C4-2B (cell line): ENCODE measurements at regions not wholly inside any gene's neighbourhood (a gene's known extent, or its start where the extent isn't known, plus 50 kb on each side); places are given as distances from the start of the nearest gene placed in this dataset.

ENCODE experiments used
- H3K27ac ChIP-seq: fragments of 450-650 bp; 2 replicates; pipeline ENCODE4 v1.5.1; 2017
- ZFX ChIP-seq: fragments of 450-650 bp; IDR thresholded peaks from 2 replicates; pipeline ENCODE4 v1.6.1; 2017
- TF ChIP-seq, protein P1 (sequence below): fragments of 450-650 bp; conservative IDR thresholded peaks from 2 replicates; pipeline ENCODE4 v1.5.1; 2017; ENCODE audit warnings: mild to moderate bottlenecking

- H3K27ac ChIP-seq: no peak overlapping the region
- TF ChIP-seq, protein P1, sequence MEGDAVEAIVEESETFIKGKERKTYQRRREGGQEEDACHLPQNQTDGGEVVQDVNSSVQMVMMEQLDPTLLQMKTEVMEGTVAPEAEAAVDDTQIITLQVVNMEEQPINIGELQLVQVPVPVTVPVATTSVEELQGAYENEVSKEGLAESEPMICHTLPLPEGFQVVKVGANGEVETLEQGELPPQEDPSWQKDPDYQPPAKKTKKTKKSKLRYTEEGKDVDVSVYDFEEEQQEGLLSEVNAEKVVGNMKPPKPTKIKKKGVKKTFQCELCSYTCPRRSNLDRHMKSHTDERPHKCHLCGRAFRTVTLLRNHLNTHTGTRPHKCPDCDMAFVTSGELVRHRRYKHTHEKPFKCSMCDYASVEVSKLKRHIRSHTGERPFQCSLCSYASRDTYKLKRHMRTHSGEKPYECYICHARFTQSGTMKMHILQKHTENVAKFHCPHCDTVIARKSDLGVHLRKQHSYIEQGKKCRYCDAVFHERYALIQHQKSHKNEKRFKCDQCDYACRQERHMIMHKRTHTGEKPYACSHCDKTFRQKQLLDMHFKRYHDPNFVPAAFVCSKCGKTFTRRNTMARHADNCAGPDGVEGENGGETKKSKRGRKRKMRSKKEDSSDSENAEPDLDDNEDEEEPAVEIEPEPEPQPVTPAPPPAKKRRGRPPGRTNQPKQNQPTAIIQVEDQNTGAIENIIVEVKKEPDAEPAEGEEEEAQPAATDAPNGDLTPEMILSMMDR: no peak
- TF ChIP-seq ZFX: no peak
Measured at GRCh38 chr3:61411009-61411662, 150.2 kb upstream of the PTPRG start.

DNA sequence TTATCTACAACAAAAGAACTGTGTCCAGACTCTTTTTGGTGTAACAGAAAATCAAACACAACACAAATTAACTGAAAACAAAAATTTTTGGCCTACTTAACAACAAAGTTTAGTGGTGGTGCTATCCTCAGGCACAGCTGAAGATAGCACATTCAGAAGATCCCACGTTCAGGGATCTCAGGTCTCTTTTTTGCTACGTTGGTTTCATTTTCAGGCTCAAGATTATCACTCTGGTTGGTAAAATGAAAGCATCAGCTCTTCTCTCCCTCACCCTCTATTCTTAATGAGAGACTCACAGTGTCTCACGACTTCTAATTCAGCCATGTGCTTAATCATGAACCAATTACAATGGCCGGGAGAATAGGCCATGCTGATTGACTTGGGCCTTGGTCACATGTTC, 146.9 kb upstream of the PTPRG start:
- TF ChIP-seq, protein P1: no peak
- no peak for TF ChIP-seq ZFX
- no peak overlapping the region for H3K27ac ChIP-seq

DNA sequence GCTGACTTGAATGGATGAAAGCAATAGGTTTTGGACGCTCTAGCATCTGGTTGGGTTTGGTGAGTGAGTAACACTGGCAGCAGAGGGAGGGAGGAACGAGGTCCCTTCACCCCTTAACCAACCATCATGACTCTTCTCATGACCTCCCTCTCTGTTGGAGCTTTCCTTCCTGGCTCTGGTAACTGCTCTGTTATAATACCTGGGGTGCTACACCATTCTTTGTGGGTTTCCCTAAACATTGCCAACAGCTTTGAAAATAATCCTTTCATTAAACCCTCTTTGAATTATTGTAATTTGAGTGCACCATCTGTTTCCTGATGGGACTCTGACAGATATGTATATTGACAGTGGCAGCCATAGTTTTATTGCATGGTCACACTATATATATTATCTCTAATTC, 146.2 kb upstream of the PTPRG start:
- H3K27ac ChIP-seq: no peak overlapping the region
- TF ChIP-seq, protein P1: no peak
- TF ChIP-seq ZFX: no peak

- no peak overlapping the region for H3K27ac ChIP-seq
- TF ChIP-seq ZFX: no peak
- TF ChIP-seq, protein P1: no peak
Measured at GRCh38 chr3:61416618-61417017, 144.8 kb upstream of the PTPRG start.

- no peak overlapping the region for H3K27ac ChIP-seq
- TF ChIP-seq, protein P1: no peak
- TF ChIP-seq ZFX: no peak
Measured at GRCh38 chr3:61417352-61417751, 144.0 kb upstream of the PTPRG start.

- TF ChIP-seq, protein P1: no peak
- TF ChIP-seq ZFX: no peak
- H3K27ac ChIP-seq: no peak overlapping the region; the same call in 1 of the 2 replicates
Measured at GRCh38 chr3:61420136-61420759, 141.1 kb upstream of the PTPRG start.

DNA sequence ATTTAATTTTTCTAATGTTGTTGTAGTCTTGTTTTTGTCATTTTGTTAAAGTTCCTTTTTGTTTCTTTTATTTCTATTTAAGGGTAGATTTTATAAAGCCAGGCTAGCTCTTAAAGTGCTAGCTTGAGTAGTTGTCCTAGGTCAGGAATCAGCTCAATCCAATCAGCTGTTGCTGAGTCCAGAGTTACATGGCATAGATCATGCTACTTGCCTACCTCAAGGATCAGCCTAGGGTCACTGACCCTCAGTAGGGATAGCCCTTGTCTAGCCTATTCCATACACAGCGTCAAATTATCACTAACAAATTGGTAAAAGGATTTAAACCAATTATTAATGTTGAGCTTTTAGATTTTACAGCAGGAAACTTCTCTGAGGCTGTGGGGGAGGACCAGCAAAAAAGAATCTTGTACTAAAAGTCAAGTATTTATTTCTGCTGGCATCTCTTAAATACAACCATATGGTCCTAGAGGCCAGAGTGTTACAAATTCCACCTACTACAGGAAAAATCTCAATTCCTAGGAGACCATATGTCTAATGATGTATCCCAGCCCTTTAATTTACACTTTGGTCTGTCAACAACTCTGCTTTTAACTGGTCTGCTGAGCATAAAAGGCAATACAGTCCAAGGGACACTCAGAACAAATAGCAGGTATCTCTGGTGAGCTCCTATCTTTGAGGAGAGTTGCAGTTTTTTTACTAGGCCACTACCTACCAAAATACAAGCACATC, 138.3 kb upstream of the PTPRG start:
- H3K27ac ChIP-seq: no peak overlapping the region
- no peak for TF ChIP-seq ZFX
- TF ChIP-seq, protein P1: no peak
